Neural cell (in vitro differentiated cells): ENCODE measurements at regions not wholly inside any gene's neighbourhood (a gene's known extent, or its start where the extent isn't known, plus 50 kb on each side); places are given as distances from the start of the nearest gene placed in this dataset.

Experiments used
- small RNA-seq, 3 experiments: library from RNA; depleted of rRNA; stranded (forward); fragments of <200 nt; gene quantifications; one replicate each; pipeline ENCODE3, GENCODE V24; 2012

Small RNA genes in the stretch of these regions (small RNA-seq; reads per million reads assigned to genes)
- gene RNA5SP283 = 0 reads per million in 3 experiments
